ENCODE measurements at regions not wholly inside any gene's neighbourhood (a gene's known extent, or its start where the extent isn't known, plus 50 kb on each side); places are given as distances from the start of the nearest gene placed in this dataset.

GRCh38 chr2:14910654-14911053 is 278.1 kb downstream of the LRATD1 start (continued):
- no peak for TF ChIP-seq ELK3 (CRISPR knock-in tag; IDR thresholded peaks at IDR 0.05)
- TF ChIP-seq PHB2 (IDR thresholded peaks at IDR 0.05; ENCODE audit: low read depth), result no peak

GRCh38 chr2:14915983-14916382 is 283.5 kb downstream of the LRATD1 start:
- no peak for TF ChIP-seq MEF2A (IDR thresholded peaks at IDR 0.05; ENCODE audit: control insufficient read depth, low read depth, low read length)
- TF ChIP-seq NFXL1 (CRISPR knock-in tag; IDR thresholded peaks at IDR 0.05), result no peak
- no peak for TF ChIP-seq POU5F1 (IDR thresholded peaks at IDR 0.05; ENCODE audit: borderline replicate concordance, low read depth, low read length, partially characterized antibody)
- TF ChIP-seq TSC22D4 (tag; IDR thresholded peaks at IDR 0.05), result no peak
- no TSS peak for BruUV-seq (replicated peaks)

More at GRCh38 chr2:14915983-14916382, 283.5 kb downstream of the LRATD1 start:
- CTCF ChIA-PET (ENCODE audit: low intra/inter-chr PET ratio), result no interaction called here
- H3K4me3 ChIP-seq, result no peak overlapping the region
- WGBS (ENCODE audit: insufficient coverage, low coverage, missing lambda C conversion rate), result 0% methylated on average over 4 of the region's 4 CpGs
- no peaks in the 10 kb centered on the region for H4K20me1 ChIP-seq (replicated peaks; ENCODE audit: control insufficient read depth, insufficient read depth, low read length)
- no peak overlapping the region for H3K27ac ChIP-seq (ENCODE audit: extremely low read depth, low read depth, low read length)
- DNase-seq (ENCODE audit: extremely low read depth in 1 of 4, low spot score in 3 of 4) (no peak), ATAC-seq (no peak), FAIRE-seq (no peak)
- H2AFZ ChIP-seq (ENCODE audit: low read depth, low read length), result no peak overlapping the region
- no peaks in the 10 kb centered on the region for H3K79me2 ChIP-seq (ENCODE audit: control insufficient read depth, insufficient read depth, low read length)
- H3K9me3 ChIP-seq (replicated peaks; ENCODE audit: control insufficient read depth, insufficient read depth, low read depth, low read length), result no peaks in the 10 kb centered on the region; the same call in 1 of the 2 replicates
- in situ Hi-C loops (cut with MboI), result loop anchor here (25.0 kb wide), 1 partner anchor 671 kb away; the partner anchor contains the start of gene DDX1
- H3K27me3 ChIP-seq (ENCODE audit: control insufficient read depth in 2 of 2, insufficient read depth in 2 of 2, low read length in 2 of 2), result no peaks in the 10 kb centered on the region
- intact Hi-C loops (cut with micrococcal nuclease), result no loop called here
- H3K9ac ChIP-seq (ENCODE audit: insufficient read depth in 1 of 2, low read depth in 2 of 2, low read length in 2 of 2), result no peak overlapping the region
- H3K4me2 ChIP-seq (ENCODE audit: insufficient read depth, low read length), result no peak overlapping the region
- no peaks in the 10 kb centered on the region for H3K4me1 ChIP-seq (replicated peaks in 1 of 2; ENCODE audit: control insufficient read depth in 2 of 2, insufficient read depth in 2 of 2, low read length in 2 of 2)
- no peaks in the 10 kb centered on the region for H3K9me1 ChIP-seq (ENCODE audit: control insufficient read depth, insufficient read depth, low read length)
- POLR2A ChIA-PET, result no interaction called here
- H3K36me3 ChIP-seq (ENCODE audit: control insufficient read depth, insufficient read depth, low read length), result no peaks in the 10 kb centered on the region

Data from K562 (cell line).